Panc1 (cell line): ENCODE measurements at regions not wholly inside any gene's neighbourhood (a gene's known extent, or its start where the extent isn't known, plus 50 kb on each side); places are given as distances from the start of the nearest gene placed in this dataset.

Source experiments
- CTCF ChIP-seq: fragments of 450-650 bp; IDR thresholded peaks from 2 replicates; pipeline ENCODE4 v1.5.1; 2017; ENCODE audit warnings: mild to moderate bottlenecking
- POLR2AphosphoS5 ChIP-seq: IDR thresholded peaks from 2 replicates; pipeline ENCODE4 v1.6.1; 2012; ENCODE audit warnings: mild to moderate bottlenecking, low read depth, low read length, moderate library complexity
- REST ChIP-seq, 2 experiments: IDR thresholded peaks; 2 replicates each; pipeline ENCODE4 v1.6.1; 2011 to 2012; ENCODE audit warnings: low read depth in 2 of 2, control low read depth in 1 of 2, low read length in 1 of 2, mild to moderate bottlenecking in 1 of 2, moderate library complexity in 1 of 2; ENCODE audit not compliant: insufficient read depth in 1 of 2
- SIN3A ChIP-seq: IDR thresholded peaks from 2 replicates; pipeline ENCODE4 v1.6.1; 2012; ENCODE audit warnings: low read depth, mild to moderate bottlenecking, low read length, moderate library complexity, borderline replicate concordance; ENCODE audit not compliant: insufficient read depth
- TCF7L2 ChIP-seq: IDR thresholded peaks from 2 replicates; pipeline ENCODE4 v1.6.1; 2011; ENCODE audit warnings: mild to moderate bottlenecking, low read depth, low read length, inconsistent platforms

GRCh38 chr4:126087101-126087500, 772.3 kb downstream of the FAT4 start:
- TF ChIP-seq CTCF = no peak
- no peak for TF ChIP-seq REST (IDR thresholded peaks at IDR 0.05; ENCODE audit: insufficient read depth in 1 of 2, low read depth in 2 of 2, low read length in 1 of 2)
- TF ChIP-seq SIN3A = no peak
- TF ChIP-seq TCF7L2 = no peak
- no peak for TF ChIP-seq POLR2AphosphoS5
